Vagina (tissue), 2 donors: ENCODE measurements at regions not wholly inside any gene's neighbourhood (a gene's known extent, or its start where the extent isn't known, plus 50 kb on each side); places are given as distances from the start of the nearest gene placed in this dataset.

Experiments used
- DNase-seq, 2 donors: peaks; one replicate each; pipeline ENCODE4 v3.0.0-alpha.2; 2017; ENCODE audit errors: extremely low spot score in 2 of 2
- H3K27ac ChIP-seq: fragments of 200-600 bp; sonication (generic); one replicate; pipeline ENCODE4 v1.5.1; 2019
- H3K27me3 ChIP-seq: fragments of 200-600 bp; sonication (generic); one replicate; pipeline ENCODE4 v1.5.1; 2019
- H3K36me3 ChIP-seq, 2 donors: fragments of 200-600 bp; sonication (generic); one replicate each; pipeline ENCODE4 v1.5.1; 2017 to 2019
- H3K4me1 ChIP-seq: fragments of 200-600 bp; sonication (generic); one replicate; pipeline ENCODE4 v1.5.1; 2019
- H3K4me3 ChIP-seq, 2 donors: fragments of 200-600 bp; sonication (generic); 1 replicate in 1 of 2; 2 replicates in 1 of 2; pipeline ENCODE4 v1.5.1; 2016 to 2019
- H3K9me3 ChIP-seq: fragments of 200-600 bp; sonication (generic); one replicate; pipeline ENCODE4 v1.5.1; 2019
- POLR2A ChIP-seq, 2 donors: fragments of 450-650 bp; IDR thresholded peaks; one replicate each; pipeline ENCODE4 v1.6.1; 2017; ENCODE audit warnings: antibody characterized with exemption in 2 of 2, mild to moderate bottlenecking in 2 of 2, moderate library complexity in 2 of 2
- POLR2AphosphoS5 ChIP-seq, 2 donors: sonication (generic); formaldehyde crosslinking; IDR thresholded peaks; one replicate each; pipeline ENCODE4 v1.9.0; 2017; ENCODE audit warnings: antibody characterized with exemption in 2 of 2, mild to moderate bottlenecking in 2 of 2, low read depth in 1 of 2; ENCODE audit not compliant: insufficient read depth in 1 of 2
- intact Hi-C: fragments of 100-400 bp; cut with DNase I; formaldehyde crosslinking; loops from one replicate; pipeline ENCODE4 v1.15.1; 2023
- TF ChIP-seq, protein P1 (sequence below), 3 experiments: fragments of 450-650 bp in 2 of 3; fragments of 200-600 bp in 1 of 3; sonication (generic) in 1 of 3; IDR thresholded peaks; one replicate each; pipeline ENCODE4 v1.5.1; 2017 to 2019; ENCODE audit warnings: antibody characterized with exemption in 3 of 3, mild to moderate bottlenecking in 2 of 3, moderate library complexity in 2 of 3

DNA sequence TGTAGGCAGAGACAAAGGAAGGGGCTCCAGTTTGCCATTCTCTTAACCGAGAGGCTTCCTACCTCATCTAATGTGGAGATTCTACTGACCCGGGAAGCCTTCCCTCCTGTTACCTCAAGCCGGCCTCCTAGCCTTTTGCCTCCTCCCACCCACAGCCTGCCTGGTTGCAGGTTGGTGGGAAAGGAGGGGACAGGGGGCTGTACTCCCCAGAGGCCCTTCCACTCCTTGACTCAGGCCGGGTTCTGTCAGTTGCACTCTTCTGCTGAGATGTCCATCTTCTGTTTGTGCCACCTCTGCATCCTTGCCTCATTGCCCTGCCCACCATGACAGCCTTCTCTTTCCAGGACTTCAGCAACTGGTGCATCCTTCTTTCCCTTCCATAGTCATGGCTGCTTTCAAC, 98.0 kb upstream of the SLC44A3 start:
- Histone ChIP-seq H3K27ac (no peak overlapping the region), H3K4me3 (no peak overlapping the region), H3K27me3 (no peaks in the 10 kb centered on the region), H3K36me3 (no peaks in the 10 kb centered on the region), H3K4me1 (peaks cover 2% of the 10 kb centered on the region), H3K9me3 (no peaks in the 10 kb centered on the region)
- intact Hi-C loops, result no loop called here
- TF ChIP-seq POLR2AphosphoS5 (IDR thresholded peaks at IDR 0.05; ENCODE audit: insufficient read depth in 1 of 2, low read depth in 1 of 2), result no peak
- no peak for TF ChIP-seq POLR2A (IDR thresholded peaks at IDR 0.05)
- TF ChIP-seq, protein P1, sequence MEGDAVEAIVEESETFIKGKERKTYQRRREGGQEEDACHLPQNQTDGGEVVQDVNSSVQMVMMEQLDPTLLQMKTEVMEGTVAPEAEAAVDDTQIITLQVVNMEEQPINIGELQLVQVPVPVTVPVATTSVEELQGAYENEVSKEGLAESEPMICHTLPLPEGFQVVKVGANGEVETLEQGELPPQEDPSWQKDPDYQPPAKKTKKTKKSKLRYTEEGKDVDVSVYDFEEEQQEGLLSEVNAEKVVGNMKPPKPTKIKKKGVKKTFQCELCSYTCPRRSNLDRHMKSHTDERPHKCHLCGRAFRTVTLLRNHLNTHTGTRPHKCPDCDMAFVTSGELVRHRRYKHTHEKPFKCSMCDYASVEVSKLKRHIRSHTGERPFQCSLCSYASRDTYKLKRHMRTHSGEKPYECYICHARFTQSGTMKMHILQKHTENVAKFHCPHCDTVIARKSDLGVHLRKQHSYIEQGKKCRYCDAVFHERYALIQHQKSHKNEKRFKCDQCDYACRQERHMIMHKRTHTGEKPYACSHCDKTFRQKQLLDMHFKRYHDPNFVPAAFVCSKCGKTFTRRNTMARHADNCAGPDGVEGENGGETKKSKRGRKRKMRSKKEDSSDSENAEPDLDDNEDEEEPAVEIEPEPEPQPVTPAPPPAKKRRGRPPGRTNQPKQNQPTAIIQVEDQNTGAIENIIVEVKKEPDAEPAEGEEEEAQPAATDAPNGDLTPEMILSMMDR (IDR thresholded peaks at IDR 0.05), result no peak
- DNase-seq, result no peak

DNA sequence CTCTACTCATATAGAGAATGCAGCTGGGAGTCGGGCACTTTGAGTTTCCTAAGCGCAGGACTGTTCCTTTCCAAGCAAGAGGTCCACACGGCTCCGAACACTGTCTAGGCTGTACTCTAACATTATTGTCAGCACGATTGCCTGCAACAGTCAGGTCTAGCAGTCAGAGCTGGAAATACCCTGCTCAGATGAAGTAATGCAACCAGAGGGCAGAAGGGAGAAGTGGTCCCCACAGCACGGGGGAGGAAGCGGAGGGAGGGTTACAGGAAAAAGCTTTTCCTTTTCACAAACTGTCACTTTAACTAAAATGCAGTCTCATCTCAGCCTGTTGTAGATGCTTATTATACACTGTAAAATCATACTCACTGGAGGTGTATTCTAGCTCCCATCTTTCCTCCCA, 98.9 kb upstream of the SLC44A3 start:
- no peak for DNase-seq
- Histone ChIP-seq H3K4me1 (no peaks in the 10 kb centered on the region), H3K4me3 (no peak overlapping the region), H3K27me3 (no peaks in the 10 kb centered on the region), H3K36me3 (no peaks in the 10 kb centered on the region), H3K9me3 (no peaks in the 10 kb centered on the region), H3K27ac (no peak overlapping the region)
- TF ChIP-seq POLR2A (IDR thresholded peaks at IDR 0.05) (no peak), POLR2AphosphoS5 (IDR thresholded peaks at IDR 0.05; ENCODE audit: insufficient read depth in 1 of 2, low read depth in 1 of 2) (no peak)
- TF ChIP-seq, protein P1 (IDR thresholded peaks at IDR 0.05), result no peak
- intact Hi-C loops, result no loop called here

DNA sequence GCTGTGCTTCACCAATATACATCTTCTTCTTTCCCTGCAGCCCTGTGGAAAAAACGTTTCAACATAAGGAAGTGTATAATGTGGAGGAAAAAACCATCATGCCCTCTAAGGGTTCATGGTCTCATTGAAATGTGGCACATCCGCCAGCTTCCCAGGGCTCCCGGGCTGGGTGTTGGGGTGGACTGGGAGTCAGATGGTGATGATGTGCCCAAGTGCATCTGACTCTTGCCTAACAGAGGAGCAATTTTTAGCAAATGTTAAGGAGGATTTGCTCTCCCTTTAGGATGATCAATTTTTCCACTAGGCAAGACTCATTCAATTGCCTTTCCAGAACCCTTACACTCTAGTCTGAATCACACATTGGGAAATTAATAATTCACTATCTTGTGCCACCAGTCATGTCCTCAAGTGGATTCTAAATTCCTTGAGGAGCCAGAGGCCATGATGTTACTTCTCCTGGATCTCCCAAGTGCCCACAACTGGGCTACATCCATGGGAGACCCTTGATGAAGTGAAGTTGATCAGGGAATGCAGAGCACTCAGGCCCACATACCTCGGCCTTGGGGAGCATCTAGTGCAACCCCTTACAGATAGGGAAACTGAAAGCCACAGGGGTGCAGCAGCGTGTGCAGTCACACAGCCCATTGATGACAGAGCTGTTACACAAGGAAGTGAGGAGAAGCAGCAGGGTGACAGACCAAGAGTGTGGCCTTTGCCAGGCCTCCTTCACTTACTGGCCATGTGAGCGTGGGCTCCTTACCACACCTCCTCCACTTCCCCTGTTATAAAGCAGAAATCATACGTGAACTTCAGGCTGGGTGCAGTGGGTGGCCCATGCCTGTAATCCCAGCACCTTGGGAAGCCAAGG, 100.0 kb upstream of the SLC44A3 start:
- DNase-seq, result no peak
- intact Hi-C loops, result no loop called here

DNA sequence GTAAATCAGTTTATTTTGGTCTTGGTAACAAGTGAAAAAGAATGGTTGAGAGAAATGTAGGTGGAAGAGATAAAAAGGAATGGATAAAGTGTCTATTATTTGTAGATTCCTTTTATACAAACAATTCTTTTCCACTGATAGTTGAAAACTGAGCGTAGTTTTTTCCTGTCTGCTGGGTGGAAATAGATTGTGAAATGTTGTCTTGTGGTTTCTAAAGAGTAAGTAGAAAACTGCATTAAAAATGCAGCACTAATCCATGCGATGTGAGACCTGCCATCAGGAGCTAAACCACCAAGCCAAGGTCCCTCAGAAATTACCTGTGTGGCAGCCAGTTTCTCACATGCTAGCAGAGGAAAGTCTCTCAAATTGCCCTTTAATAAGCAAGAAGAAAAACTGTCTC, 103.2 kb upstream of the SLC44A3 start:
- no peaks in the 10 kb centered on the region for H3K36me3 ChIP-seq
- TF ChIP-seq POLR2A (IDR thresholded peaks at IDR 0.05), result no peak

More for the DNA sequence above, 100.0 kb upstream of the SLC44A3 start:
- Histone ChIP-seq H3K9me3 (no peaks in the 10 kb centered on the region), H3K27me3 (no peaks in the 10 kb centered on the region), H3K36me3 (no peaks in the 10 kb centered on the region), H3K4me1 (no peaks in the 10 kb centered on the region), H3K27ac (no peak overlapping the region), H3K4me3 (no peak overlapping the region)
- TF ChIP-seq POLR2AphosphoS5 (IDR thresholded peaks at IDR 0.05; ENCODE audit: insufficient read depth in 1 of 2, low read depth in 1 of 2) (no peak), POLR2A (IDR thresholded peaks at IDR 0.05) (no peak)
- TF ChIP-seq, protein P1 (IDR thresholded peaks at IDR 0.05), result no peak

DNA sequence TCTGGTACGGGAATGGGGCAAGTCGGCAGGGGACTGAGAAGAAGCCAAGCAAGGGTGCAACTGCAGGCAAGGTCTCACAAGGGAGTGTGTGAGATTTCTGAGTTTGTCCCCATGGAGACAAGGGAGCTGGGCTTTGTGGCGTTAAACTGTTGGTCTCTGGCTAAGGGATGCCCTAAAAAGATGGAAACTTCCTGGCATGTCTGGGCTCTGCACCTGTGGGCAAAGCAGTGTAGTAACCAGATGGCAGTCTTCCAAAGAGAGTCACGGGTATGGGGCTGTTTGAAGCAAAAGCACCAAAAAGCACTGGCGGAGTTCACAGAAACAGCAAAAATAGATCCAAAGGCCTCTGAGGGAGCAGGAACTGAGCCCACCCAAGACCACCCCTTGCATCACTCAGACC, 104.8 kb upstream of the SLC44A3 start:
- no peaks in the 10 kb centered on the region for H3K36me3 ChIP-seq
- no peak overlapping the region for H3K27ac ChIP-seq
- no peak overlapping the region for H3K4me3 ChIP-seq
- peaks cover 6% of the 10 kb centered on the region for H3K4me1 ChIP-seq
- no peaks in the 10 kb centered on the region for H3K9me3 ChIP-seq
- TF ChIP-seq, protein P1 (IDR thresholded peaks at IDR 0.05), result no peak
- TF ChIP-seq POLR2AphosphoS5 (IDR thresholded peaks at IDR 0.05; ENCODE audit: insufficient read depth in 1 of 2, low read depth in 1 of 2) (no peak), POLR2A (IDR thresholded peaks at IDR 0.05) (no peak)
- intact Hi-C loops, result no loop called here
- no peaks in the 10 kb centered on the region for H3K27me3 ChIP-seq
- DNase-seq, result no peak

More for the DNA sequence above, 103.2 kb upstream of the SLC44A3 start:
- Histone ChIP-seq H3K4me3 (no peak overlapping the region), H3K4me1 (peaks cover 6% of the 10 kb centered on the region), H3K9me3 (no peaks in the 10 kb centered on the region), H3K27ac (no peak overlapping the region), H3K27me3 (no peaks in the 10 kb centered on the region)
- intact Hi-C loops, result no loop called here
- DNase-seq, result no peak
